GM20000 (cell line): ENCODE measurements at regions not wholly inside any gene's neighbourhood (a gene's known extent, or its start where the extent isn't known, plus 50 kb on each side); places are given as distances from the start of the nearest gene placed in this dataset.

Source experiments
- DNase-seq: peaks from one replicate; pipeline ENCODE4 v3.0.0; 2012; ENCODE audit warnings: low spot score
- TF ChIP-seq, protein P1 (sequence below): IDR thresholded peaks from 2 replicates; pipeline ENCODE4 v1.5.1; 2012; ENCODE audit warnings: mild to moderate bottlenecking, control low read depth; ENCODE audit errors: extremely low read depth, missing control alignments

DNA sequence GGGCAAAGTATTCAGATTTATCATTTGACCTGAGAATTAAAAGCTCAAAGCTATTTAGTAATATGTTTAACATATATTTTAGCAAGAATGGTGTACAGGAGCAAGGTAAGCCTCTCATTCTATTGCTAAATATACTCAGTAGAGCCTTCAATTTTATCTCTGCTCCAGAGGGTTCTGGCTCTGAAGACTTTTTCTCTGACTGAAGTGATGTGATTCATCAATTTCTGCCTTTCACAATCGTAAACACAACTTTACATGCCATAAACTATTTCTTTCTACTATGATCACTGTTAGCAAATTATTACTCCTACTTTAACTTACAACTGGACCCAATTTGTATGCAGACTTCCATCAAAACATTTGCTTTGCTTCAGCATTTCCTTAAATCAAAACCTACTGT lies 315.0 kb upstream of the NDST4 start:
- TF ChIP-seq, protein P1, sequence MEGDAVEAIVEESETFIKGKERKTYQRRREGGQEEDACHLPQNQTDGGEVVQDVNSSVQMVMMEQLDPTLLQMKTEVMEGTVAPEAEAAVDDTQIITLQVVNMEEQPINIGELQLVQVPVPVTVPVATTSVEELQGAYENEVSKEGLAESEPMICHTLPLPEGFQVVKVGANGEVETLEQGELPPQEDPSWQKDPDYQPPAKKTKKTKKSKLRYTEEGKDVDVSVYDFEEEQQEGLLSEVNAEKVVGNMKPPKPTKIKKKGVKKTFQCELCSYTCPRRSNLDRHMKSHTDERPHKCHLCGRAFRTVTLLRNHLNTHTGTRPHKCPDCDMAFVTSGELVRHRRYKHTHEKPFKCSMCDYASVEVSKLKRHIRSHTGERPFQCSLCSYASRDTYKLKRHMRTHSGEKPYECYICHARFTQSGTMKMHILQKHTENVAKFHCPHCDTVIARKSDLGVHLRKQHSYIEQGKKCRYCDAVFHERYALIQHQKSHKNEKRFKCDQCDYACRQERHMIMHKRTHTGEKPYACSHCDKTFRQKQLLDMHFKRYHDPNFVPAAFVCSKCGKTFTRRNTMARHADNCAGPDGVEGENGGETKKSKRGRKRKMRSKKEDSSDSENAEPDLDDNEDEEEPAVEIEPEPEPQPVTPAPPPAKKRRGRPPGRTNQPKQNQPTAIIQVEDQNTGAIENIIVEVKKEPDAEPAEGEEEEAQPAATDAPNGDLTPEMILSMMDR = no peak
- no peak for DNase-seq

DNA sequence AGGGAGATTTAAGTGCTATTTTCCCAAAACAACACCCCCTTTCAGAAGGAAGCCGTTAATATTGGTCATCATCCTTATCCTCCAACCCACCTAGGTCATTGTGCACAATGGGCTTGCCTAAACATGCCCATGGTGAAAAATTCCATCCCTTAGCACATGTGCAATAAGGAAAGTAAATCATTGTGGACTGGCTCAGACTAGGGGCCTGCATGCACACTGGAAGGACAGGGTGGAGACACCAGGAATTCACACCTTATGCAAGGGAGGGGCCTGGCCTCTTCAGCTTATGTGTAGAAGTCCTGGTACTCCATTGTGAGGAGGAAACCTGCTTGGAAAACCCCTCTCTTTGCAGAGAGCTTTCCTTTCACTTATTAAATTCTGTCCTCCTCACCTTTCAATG lies 311.4 kb upstream of the NDST4 start:
- no peak for DNase-seq

DNA sequence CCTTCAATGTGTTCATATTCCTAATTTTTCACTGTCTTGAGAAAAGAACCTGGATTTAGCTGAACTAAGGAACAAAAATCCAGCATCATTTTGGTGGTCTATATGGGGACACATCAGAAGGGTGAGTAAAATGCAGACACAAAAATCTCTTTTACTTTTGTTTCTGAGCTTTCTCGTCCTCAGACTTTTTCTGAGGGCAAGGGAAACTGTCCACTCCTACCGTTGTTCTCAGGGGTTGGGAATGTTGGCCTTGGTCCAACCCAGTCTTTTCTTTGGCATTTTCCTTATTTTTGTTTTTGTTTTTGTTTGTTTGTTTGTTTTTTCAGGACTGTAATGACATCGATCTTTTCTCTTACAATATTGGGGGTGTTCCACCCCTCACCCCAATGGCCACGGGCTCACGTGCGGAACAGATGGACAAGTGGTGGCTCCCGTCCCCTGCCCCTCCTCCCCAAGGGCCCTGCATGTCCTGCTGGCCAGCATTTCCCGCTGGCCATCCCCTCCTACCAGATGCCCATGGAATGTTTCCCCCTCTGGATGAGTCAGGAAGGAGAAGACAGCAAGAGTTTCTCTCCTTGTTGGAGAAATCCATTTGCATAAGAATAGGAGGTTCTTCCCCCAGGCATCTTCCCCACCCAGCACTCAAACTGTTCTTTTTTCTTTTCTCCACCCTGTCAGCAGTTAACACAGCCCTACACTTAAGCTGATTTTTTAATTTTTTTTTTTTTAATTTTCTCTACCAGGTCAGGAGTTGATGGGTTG lies 305.4 kb upstream of the NDST4 start:
- no peak for DNase-seq
- TF ChIP-seq, protein P1 = no peak

More for the DNA sequence above, 311.4 kb upstream of the NDST4 start:
- TF ChIP-seq, protein P1 = no peak

DNA sequence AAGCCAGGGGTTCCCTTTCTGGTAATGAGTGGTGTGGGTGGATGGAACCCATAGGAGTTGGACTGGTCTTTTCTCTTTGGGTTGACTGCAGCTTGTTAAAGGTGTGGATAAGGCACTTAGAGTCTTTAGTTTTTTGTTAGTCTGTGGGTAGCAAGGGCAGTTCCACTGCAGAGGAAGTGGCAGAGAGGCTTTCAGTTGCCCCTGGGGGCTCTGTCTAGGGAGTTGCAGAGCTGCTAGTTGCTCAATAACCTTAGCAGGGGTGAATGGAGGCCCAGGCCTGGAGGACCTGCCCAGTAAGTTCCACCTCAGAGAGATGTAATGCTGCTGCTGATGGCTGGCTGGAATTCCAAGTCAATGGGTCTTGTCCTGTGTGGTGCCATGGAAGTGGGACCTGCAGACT lies 282.6 kb upstream of the NDST4 start:
- TF ChIP-seq, protein P1 = no peak
- DNase-seq = no peak

DNA sequence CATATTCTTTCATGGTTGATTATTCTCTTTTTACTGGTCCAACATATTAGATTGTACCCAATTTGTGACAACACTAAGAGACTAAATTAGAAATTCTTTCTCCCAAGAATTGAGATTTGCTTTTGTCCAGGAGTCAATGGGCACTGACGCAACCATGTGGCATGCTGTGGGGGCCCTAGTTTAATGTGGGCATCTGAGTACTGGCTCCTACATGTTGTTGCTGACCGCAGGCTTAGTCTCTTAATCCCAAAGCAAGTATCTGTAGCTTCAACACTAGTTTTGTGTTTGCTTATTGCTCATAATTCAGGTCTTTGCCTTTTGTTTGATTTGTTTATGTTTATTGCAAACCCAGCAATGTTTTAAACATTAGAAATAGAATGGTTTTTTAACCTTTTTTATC lies 263.4 kb upstream of the NDST4 start:
- TF ChIP-seq, protein P1 = no peak

DNA sequence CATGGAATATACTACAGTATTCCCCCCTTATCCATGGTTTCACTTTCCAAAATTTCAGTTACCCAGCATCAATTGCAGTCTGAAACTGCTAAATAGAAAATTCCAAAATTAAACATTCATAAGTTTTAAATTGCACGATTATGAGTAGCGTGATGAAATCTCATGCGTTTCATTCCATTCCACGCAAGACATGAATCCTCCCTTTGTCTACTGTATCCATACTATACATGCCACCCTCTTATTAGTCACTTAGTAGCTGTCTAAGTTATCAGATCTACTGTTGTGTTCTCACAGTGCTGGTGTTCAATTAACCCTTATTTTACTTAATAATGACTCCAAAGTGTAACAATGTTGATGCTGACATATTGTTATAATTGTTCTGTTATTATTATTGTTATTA lies 261.2 kb upstream of the NDST4 start:
- no peak for DNase-seq
- TF ChIP-seq, protein P1 = no peak

More for the DNA sequence above, 263.4 kb upstream of the NDST4 start:
- DNase-seq = no peak

DNA sequence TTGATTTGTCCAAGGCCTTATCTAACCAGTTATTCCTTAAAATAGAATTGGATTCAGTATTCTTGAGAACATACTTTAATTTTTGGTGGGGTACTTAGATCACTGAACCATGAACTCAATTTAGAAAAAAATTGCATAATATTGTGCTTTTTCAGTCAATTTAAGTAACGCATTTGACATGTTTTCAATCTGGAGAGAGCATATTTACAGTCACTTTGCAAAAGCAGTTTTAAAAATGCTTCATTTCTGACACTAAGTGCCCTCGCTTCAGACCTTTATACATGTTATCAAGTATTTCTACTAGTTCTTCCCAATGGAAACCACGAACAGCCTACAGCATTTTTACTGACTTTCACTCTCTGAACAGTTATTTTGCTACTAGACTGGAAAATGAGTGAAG lies 257.1 kb upstream of the NDST4 start:
- no peak for DNase-seq
- TF ChIP-seq, protein P1 = no peak
